Fibroblast of pulmonary artery (primary cell): ENCODE measurements at regions not wholly inside any gene's neighbourhood (a gene's known extent, or its start where the extent isn't known, plus 50 kb on each side); places are given as distances from the start of the nearest gene placed in this dataset.
"Not testable (repeated sequence)": the region's sequence is repeated elsewhere in the genome, so short reads cannot be mapped to it uniquely, and the experiment has no call there.

ENCODE experiments used
- DNase-seq: peaks from one replicate; pipeline ENCODE4 v3.0.0-alpha.2; 2010; ENCODE audit warnings: low read depth
- H3K4me3 ChIP-seq: replicated peaks from 2 replicates; pipeline ENCODE4 v1.5.1; 2011; ENCODE audit warnings: low read depth, mild to moderate bottlenecking, control low read depth, low read length, moderate library complexity
- CTCF ChIP-seq: IDR thresholded peaks from 2 replicates; pipeline ENCODE4 v1.5.1; 2011; ENCODE audit warnings: mild to moderate bottlenecking, control low read depth, low read length, inconsistent platforms; ENCODE audit errors: missing control alignments

- TF ChIP-seq CTCF, result no peak
- DNase-seq, result no peak
- H3K4me3 ChIP-seq, result no peak overlapping the region
These were observed 83.1 kb upstream of the LYPLAL1 start for GRCh38 chr1:219090607-219091006.

- no peak for TF ChIP-seq CTCF
- no peak overlapping the region for H3K4me3 ChIP-seq
- peak; percentile 31 for DNase-seq
These were observed 81.5 kb upstream of the LYPLAL1 start for GRCh38 chr1:219092206-219092605.

- H3K4me3 ChIP-seq, result no peak overlapping the region
- TF ChIP-seq CTCF, result no peak
- no peak for DNase-seq
These were observed 74.4 kb upstream of the LYPLAL1 start for GRCh38 chr1:219099307-219099706.

- DNase-seq, result no peak
- no peak for TF ChIP-seq CTCF
These were observed 73.6 kb upstream of the LYPLAL1 start for GRCh38 chr1:219100059-219100458.

GRCh38 chr1:219102466-219102865, 71.2 kb upstream of the LYPLAL1 start:
- H3K4me3 ChIP-seq, DNase-seq: not testable (repeated sequence)

More at GRCh38 chr1:219100059-219100458, 73.6 kb upstream of the LYPLAL1 start:
- H3K4me3 ChIP-seq, result no peak overlapping the region

GRCh38 chr1:219105893-219106292, 67.8 kb upstream of the LYPLAL1 start:
- DNase-seq, result no peak
- no peak overlapping the region for H3K4me3 ChIP-seq
- TF ChIP-seq CTCF, result no peak

- no peak for TF ChIP-seq CTCF
- DNase-seq, result no peak
- no peak overlapping the region for H3K4me3 ChIP-seq
These were observed 64.2 kb upstream of the LYPLAL1 start for GRCh38 chr1:219109424-219110018.
